ENCODE measurements at regions not wholly inside any gene's neighbourhood (a gene's known extent, or its start where the extent isn't known, plus 50 kb on each side); places are given as distances from the start of the nearest gene placed in this dataset.

DNA sequence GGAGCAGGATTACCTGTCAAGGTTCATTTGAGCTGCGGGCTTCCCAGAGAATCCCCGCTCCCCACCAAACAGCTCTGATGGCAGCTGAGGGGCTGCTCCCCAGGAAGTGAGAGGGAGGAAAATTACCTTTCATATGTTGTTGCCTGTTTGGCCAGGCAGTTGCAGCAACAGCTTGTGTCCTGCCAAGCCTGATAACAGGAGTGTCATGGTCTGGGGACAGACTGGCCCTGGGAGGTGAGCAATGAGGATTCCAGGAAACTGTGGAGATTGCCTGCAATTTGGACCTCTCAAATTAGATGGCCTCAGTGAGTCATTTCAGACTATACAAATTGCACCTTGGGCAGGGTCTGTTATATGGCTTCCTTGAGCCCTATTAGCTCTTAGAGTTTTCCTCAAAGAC is 189.3 kb downstream of the PTPRU start:
- no peak for TF ChIP-seq EZH2 (IDR thresholded peaks at IDR 0.05; ENCODE audit: insufficient read depth, low read length)
- TF ChIP-seq, protein P1, sequence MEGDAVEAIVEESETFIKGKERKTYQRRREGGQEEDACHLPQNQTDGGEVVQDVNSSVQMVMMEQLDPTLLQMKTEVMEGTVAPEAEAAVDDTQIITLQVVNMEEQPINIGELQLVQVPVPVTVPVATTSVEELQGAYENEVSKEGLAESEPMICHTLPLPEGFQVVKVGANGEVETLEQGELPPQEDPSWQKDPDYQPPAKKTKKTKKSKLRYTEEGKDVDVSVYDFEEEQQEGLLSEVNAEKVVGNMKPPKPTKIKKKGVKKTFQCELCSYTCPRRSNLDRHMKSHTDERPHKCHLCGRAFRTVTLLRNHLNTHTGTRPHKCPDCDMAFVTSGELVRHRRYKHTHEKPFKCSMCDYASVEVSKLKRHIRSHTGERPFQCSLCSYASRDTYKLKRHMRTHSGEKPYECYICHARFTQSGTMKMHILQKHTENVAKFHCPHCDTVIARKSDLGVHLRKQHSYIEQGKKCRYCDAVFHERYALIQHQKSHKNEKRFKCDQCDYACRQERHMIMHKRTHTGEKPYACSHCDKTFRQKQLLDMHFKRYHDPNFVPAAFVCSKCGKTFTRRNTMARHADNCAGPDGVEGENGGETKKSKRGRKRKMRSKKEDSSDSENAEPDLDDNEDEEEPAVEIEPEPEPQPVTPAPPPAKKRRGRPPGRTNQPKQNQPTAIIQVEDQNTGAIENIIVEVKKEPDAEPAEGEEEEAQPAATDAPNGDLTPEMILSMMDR (IDR thresholded peaks at IDR 0.05; ENCODE audit: insufficient read depth, low read depth, low read length), result no peak
- Histone ChIP-seq H4K20me1 (ENCODE audit: insufficient read depth, low read length) (no peaks in the 10 kb centered on the region), H3K79me2 (ENCODE audit: insufficient read depth, low read length) (no peaks in the 10 kb centered on the region), H3K27me3 (ENCODE audit: insufficient read depth, low read length) (no peaks in the 10 kb centered on the region), H3K9ac (ENCODE audit: low read length) (no peak overlapping the region), H2AFZ (ENCODE audit: low read depth, low read length) (no peak overlapping the region), H3K9me3 (ENCODE audit: insufficient read depth, low read depth, low read length) (peaks cover 2% of the 10 kb centered on the region), H3K27ac (ENCODE audit: low read depth, low read length) (no peak overlapping the region), H3K36me3 (ENCODE audit: insufficient read depth, low read length) (no peaks in the 10 kb centered on the region), H3K4me3 (ENCODE audit: insufficient read depth, low read depth, low read length) (no peak overlapping the region), H3K4me1 (ENCODE audit: insufficient read depth, low read length) (no peaks in the 10 kb centered on the region), H3K4me2 (ENCODE audit: low read length) (no peak overlapping the region)
- Mint-ChIP-seq H3K36me3 (ENCODE audit: low read depth, unreplicated experiment) (no peaks in the 10 kb centered on the region), H3K9me3 (ENCODE audit: unreplicated experiment) (peaks cover 3% of the 10 kb centered on the region), H3K4me3 (ENCODE audit: unreplicated experiment) (no peak overlapping the region), H3K4me1 (ENCODE audit: low read depth, unreplicated experiment) (no peaks in the 10 kb centered on the region), H3K27ac (ENCODE audit: unreplicated experiment) (no peak overlapping the region), H3K27me3 (ENCODE audit: low read depth, unreplicated experiment) (peaks cover 19% of the 10 kb centered on the region)
- DNase-seq (ENCODE audit: low read depth), result no peak
- FAIRE-seq, result no peak

- Histone ChIP-seq H3K4me1 (ENCODE audit: insufficient read depth, low read length) (no peaks in the 10 kb centered on the region), H3K4me3 (ENCODE audit: insufficient read depth, low read depth, low read length) (no peak overlapping the region), H3K9me3 (ENCODE audit: insufficient read depth, low read depth, low read length) (no peaks in the 10 kb centered on the region), H3K36me3 (ENCODE audit: insufficient read depth, low read length) (no peaks in the 10 kb centered on the region), H3K4me2 (ENCODE audit: low read length) (no peak overlapping the region), H3K27ac (ENCODE audit: low read depth, low read length) (no peak overlapping the region), H3K27me3 (ENCODE audit: insufficient read depth, low read length) (no peaks in the 10 kb centered on the region), H3K9ac (ENCODE audit: low read length) (no peak overlapping the region), H4K20me1 (ENCODE audit: insufficient read depth, low read length) (no peaks in the 10 kb centered on the region), H2AFZ (ENCODE audit: low read depth, low read length) (no peak overlapping the region), H3K79me2 (ENCODE audit: insufficient read depth, low read length) (no peaks in the 10 kb centered on the region)
- DNase-seq (ENCODE audit: low read depth), result no peak
- H3K4me3 Mint-ChIP-seq (ENCODE audit: unreplicated experiment), result no peak overlapping the region
- H3K27me3 Mint-ChIP-seq (ENCODE audit: low read depth, unreplicated experiment), result peaks cover 12% of the 10 kb centered on the region
- no peaks in the 10 kb centered on the region for H3K36me3 Mint-ChIP-seq (ENCODE audit: low read depth, unreplicated experiment)
- no peaks in the 10 kb centered on the region for H3K4me1 Mint-ChIP-seq (ENCODE audit: low read depth, unreplicated experiment)
- TF ChIP-seq, protein P1 (IDR thresholded peaks at IDR 0.05; ENCODE audit: insufficient read depth, low read depth, low read length), result no peak
- TF ChIP-seq EZH2 (IDR thresholded peaks at IDR 0.05; ENCODE audit: insufficient read depth, low read length), result no peak
- FAIRE-seq, result no peak
- H3K9me3 Mint-ChIP-seq (ENCODE audit: unreplicated experiment), result no peaks in the 10 kb centered on the region
- no peak overlapping the region for H3K27ac Mint-ChIP-seq (ENCODE audit: unreplicated experiment)
Measured at GRCh38 chr1:29424266-29424665, 187.9 kb downstream of the PTPRU start.

GRCh38 chr1:29420202-29420601 is 183.9 kb downstream of the PTPRU start:
- Histone ChIP-seq H3K36me3 (ENCODE audit: insufficient read depth, low read length) (no peaks in the 10 kb centered on the region), H3K4me3 (ENCODE audit: insufficient read depth, low read depth, low read length) (no peak overlapping the region), H3K9ac (ENCODE audit: low read length) (no peak overlapping the region), H4K20me1 (ENCODE audit: insufficient read depth, low read length) (no peaks in the 10 kb centered on the region), H3K27me3 (ENCODE audit: insufficient read depth, low read length) (no peaks in the 10 kb centered on the region), H3K9me3 (ENCODE audit: insufficient read depth, low read depth, low read length) (no peaks in the 10 kb centered on the region), H3K27ac (ENCODE audit: low read depth, low read length) (no peak overlapping the region), H3K4me2 (ENCODE audit: low read length) (no peak overlapping the region), H3K79me2 (ENCODE audit: insufficient read depth, low read length) (no peaks in the 10 kb centered on the region), H2AFZ (ENCODE audit: low read depth, low read length) (no peak overlapping the region), H3K4me1 (ENCODE audit: insufficient read depth, low read length) (no peaks in the 10 kb centered on the region)
- peaks cover 32% of the 10 kb centered on the region for H3K27me3 Mint-ChIP-seq (ENCODE audit: low read depth, unreplicated experiment)
- TF ChIP-seq, protein P1 (IDR thresholded peaks at IDR 0.05; ENCODE audit: insufficient read depth, low read depth, low read length), result no peak
- no peak for TF ChIP-seq EZH2 (IDR thresholded peaks at IDR 0.05; ENCODE audit: insufficient read depth, low read length)
- H3K4me1 Mint-ChIP-seq (ENCODE audit: low read depth, unreplicated experiment), result no peaks in the 10 kb centered on the region
- DNase-seq (ENCODE audit: low read depth), result peak; percentile 41
- no peak overlapping the region for H3K27ac Mint-ChIP-seq (ENCODE audit: unreplicated experiment)
- H3K9me3 Mint-ChIP-seq (ENCODE audit: unreplicated experiment), result no peaks in the 10 kb centered on the region
- H3K4me3 Mint-ChIP-seq (ENCODE audit: unreplicated experiment), result no peak overlapping the region
- FAIRE-seq, result no peak
- H3K36me3 Mint-ChIP-seq (ENCODE audit: low read depth, unreplicated experiment), result no peaks in the 10 kb centered on the region
